DOHH2 (cell line): ENCODE measurements at regions not wholly inside any gene's neighbourhood (a gene's known extent, or its start where the extent isn't known, plus 50 kb on each side); places are given as distances from the start of the nearest gene placed in this dataset.

Experiments
- EZH2phosphoT487 ChIP-seq: fragments of 200-600 bp; sonication (generic); IDR thresholded peaks from 2 replicates; pipeline ENCODE4 v1.6.1; 2017; ENCODE audit warnings: borderline replicate concordance, mild to moderate bottlenecking, antibody characterized with exemption, low read length, moderate library complexity, mixed read lengths
- TF ChIP-seq, protein P1 (sequence below): fragments of 200-600 bp; sonication (generic); IDR thresholded peaks from one replicate; pipeline ENCODE4 v1.5.1; 2014; ENCODE audit warnings: antibody characterized with exemption, mild to moderate bottlenecking, low read depth, low read length; ENCODE audit not compliant: poor library complexity, severe bottlenecking

DNA sequence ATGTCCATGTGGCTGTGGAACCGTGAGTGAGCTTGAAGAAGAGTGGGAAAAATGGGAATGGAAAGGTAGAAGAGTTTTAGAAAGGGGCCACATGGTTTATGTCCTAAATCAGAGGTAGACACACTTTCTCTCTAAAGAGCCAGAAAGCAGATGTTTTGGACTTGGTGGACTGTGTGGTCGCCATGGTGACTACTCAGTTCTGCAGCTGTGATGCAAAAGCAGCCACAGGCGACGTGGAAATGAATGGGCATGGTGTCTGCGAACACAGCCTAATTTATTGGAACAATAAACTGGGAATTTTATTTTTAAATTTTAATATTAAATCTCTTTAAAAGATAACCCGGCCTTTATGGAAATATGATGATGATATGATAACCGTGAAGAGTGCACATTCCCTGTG is 386.0 kb upstream of the FAT1 start:
- TF ChIP-seq, protein P1, sequence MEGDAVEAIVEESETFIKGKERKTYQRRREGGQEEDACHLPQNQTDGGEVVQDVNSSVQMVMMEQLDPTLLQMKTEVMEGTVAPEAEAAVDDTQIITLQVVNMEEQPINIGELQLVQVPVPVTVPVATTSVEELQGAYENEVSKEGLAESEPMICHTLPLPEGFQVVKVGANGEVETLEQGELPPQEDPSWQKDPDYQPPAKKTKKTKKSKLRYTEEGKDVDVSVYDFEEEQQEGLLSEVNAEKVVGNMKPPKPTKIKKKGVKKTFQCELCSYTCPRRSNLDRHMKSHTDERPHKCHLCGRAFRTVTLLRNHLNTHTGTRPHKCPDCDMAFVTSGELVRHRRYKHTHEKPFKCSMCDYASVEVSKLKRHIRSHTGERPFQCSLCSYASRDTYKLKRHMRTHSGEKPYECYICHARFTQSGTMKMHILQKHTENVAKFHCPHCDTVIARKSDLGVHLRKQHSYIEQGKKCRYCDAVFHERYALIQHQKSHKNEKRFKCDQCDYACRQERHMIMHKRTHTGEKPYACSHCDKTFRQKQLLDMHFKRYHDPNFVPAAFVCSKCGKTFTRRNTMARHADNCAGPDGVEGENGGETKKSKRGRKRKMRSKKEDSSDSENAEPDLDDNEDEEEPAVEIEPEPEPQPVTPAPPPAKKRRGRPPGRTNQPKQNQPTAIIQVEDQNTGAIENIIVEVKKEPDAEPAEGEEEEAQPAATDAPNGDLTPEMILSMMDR, result no peak
- TF ChIP-seq EZH2phosphoT487, result no peak
